Activated CD8-positive, alpha-beta memory T cell treated with anti-CD3 and anti-CD28 coated beads, Interleukin-2, amount 10 ng/mL, durations not matched to agents 7 days and 5 days (primary cell): ENCODE measurements at regions not wholly inside any gene's neighbourhood (a gene's known extent, or its start where the extent isn't known, plus 50 kb on each side); places are given as distances from the start of the nearest gene placed in this dataset.

Experiments used
- ATAC-seq: fragments of 150-1000 bp; cut with Tn5 transposase; one replicate; pipeline ENCODE4 v1.10.0; 2021; ENCODE audit warnings: moderate library complexity
- CTCF ChIA-PET: fragments of 350-600 bp; sonication (Branson Sonifier 250); formaldehyde crosslinking; loops from one replicate; lab custom pipeline; 2021; ENCODE audit warnings: antibody characterized with exemption; lab: Charles Lee
- DNase-seq: peaks from one replicate; pipeline ENCODE4 v3.0.0-alpha.2; 2020
- H3K27ac Mint-ChIP-seq: one replicate; pipeline ENCODE4 v1.8.0; 2021; ENCODE audit warnings: mild to moderate bottlenecking, mixed read lengths
- H3K27me3 Mint-ChIP-seq: one replicate; pipeline ENCODE4 v1.8.0; 2021; ENCODE audit warnings: mixed read lengths
- H3K36me3 Mint-ChIP-seq: one replicate; pipeline ENCODE4 v1.8.0; 2021; ENCODE audit warnings: mild to moderate bottlenecking, mixed read lengths
- H3K4me1 Mint-ChIP-seq: one replicate; pipeline ENCODE4 v1.8.0; 2021; ENCODE audit warnings: mixed read lengths
- H3K4me3 Mint-ChIP-seq: one replicate; pipeline ENCODE4 v1.8.0; 2021; ENCODE audit warnings: mild to moderate bottlenecking, moderate library complexity, mixed read lengths
- H3K9me3 Mint-ChIP-seq: one replicate; pipeline ENCODE4 v1.8.0; 2022; ENCODE audit warnings: low read depth, mixed read lengths

DNA sequence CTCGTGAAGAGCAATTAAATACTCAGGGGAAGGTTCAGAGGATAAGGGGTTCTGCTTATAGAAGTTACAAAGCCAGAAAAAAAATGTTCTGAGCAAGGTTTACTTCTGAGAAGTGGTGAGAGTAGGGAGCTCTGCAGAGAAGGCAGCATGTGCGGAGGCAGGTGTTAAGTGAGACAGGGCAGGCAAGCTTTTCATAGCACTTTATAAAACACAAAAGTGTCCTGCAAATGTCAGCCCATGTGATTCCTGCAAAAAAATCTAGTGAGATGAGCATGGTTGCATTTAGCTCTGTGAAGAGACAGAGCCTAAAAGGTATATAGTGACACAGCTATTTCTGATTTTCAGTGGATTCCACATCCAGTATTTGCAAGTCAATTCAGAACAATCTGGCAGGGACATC lies 223.8 kb upstream of the SYT4 start:
- ATAC-seq: no peak
- H3K9me3 Mint-ChIP-seq: peaks cover 11% of the 10 kb centered on the region
- CTCF ChIA-PET: no interaction called here

DNA sequence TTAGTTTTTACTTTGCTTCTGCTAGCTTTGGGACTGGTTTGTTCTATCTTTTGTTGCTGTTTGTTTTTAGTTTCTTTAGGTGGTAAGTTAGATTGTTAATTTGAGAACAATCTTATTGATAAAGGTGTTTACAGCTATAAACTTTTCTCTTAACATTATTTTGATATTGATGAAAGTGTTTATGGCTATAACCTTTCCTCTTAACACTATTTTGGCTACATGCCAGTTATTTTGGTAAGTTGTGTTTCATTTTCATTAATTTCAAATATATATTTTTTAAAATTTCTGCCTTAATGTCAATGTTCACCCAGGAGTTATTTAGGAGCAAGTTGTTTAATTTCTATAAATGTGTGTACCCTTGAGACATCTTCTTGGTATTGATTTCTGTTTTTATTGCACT lies 229.6 kb upstream of the SYT4 start:
- H3K4me3 Mint-ChIP-seq: no peak overlapping the region
- ATAC-seq (no peak), DNase-seq (no peak)
- no peaks in the 10 kb centered on the region for H3K27me3 Mint-ChIP-seq
- no peaks in the 10 kb centered on the region for H3K36me3 Mint-ChIP-seq
- CTCF ChIA-PET: no interaction called here
- peaks cover 23% of the 10 kb centered on the region for H3K9me3 Mint-ChIP-seq
- no peak overlapping the region for H3K27ac Mint-ChIP-seq
- H3K4me1 Mint-ChIP-seq: no peaks in the 10 kb centered on the region

More for the DNA sequence above, 223.8 kb upstream of the SYT4 start:
- Mint-ChIP-seq H3K4me1 (no peaks in the 10 kb centered on the region), H3K4me3 (no peak overlapping the region), H3K36me3 (no peaks in the 10 kb centered on the region), H3K27me3 (no peaks in the 10 kb centered on the region), H3K27ac (no peak overlapping the region)
- no peak for DNase-seq

DNA sequence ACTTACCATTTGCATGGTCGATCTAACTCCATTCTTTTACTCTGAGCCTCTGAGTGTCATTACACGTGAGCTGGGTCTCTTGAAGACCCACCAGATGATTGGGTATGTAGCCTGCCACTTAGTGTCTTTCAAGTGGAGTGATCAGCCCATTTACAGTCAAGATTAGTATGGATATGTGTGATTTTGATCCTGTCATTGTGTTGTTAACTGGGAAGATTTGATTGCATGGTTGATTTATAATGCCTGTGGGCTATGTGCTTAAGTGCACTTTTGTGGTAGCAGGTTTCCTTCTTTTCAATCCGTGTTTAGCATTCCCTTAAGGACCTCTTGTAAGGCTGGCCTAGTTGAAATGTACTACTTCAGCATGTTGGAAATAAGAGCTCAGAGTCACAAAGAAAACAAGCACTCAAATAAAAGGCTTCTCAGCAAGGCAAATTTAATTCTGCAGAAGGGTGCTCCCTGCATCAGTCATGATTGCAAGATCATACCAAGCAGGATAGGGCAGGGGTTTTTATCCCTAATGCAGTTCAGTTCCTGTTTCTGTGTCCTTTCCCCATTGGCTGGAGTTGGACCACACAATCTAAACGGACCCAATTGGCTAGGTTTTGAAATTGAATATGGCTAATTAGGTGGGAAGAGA lies 230.7 kb upstream of the SYT4 start:
- CTCF ChIA-PET: no interaction called here
- Mint-ChIP-seq H3K4me1 (no peaks in the 10 kb centered on the region), H3K9me3 (peaks cover 23% of the 10 kb centered on the region), H3K4me3 (no peak overlapping the region), H3K36me3 (no peaks in the 10 kb centered on the region), H3K27ac (no peak overlapping the region), H3K27me3 (no peaks in the 10 kb centered on the region)
- ATAC-seq (no peak), DNase-seq (no peak)

DNA sequence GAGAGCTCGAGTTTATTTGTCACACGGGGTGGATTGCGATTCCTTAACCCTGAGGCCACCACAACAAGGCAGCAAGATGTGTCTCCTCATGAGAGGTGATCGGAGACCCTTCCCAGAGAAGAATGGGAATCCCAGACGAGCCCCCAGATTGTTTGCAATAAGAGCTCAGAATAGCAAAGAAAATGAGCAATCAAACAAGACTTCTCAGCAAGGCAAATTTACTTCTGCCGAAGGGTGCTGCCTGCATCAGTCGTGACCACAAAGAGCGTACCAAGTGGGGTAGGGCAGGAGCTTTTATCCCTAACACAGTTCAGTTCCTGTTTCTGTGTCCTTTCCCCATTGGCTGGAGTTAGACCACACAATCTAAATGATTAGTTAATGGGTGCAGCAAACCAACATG lies 237.5 kb upstream of the SYT4 start:
- H3K36me3 Mint-ChIP-seq: no peaks in the 10 kb centered on the region
- CTCF ChIA-PET: no interaction called here
- H3K27ac Mint-ChIP-seq: no peak overlapping the region

DNA sequence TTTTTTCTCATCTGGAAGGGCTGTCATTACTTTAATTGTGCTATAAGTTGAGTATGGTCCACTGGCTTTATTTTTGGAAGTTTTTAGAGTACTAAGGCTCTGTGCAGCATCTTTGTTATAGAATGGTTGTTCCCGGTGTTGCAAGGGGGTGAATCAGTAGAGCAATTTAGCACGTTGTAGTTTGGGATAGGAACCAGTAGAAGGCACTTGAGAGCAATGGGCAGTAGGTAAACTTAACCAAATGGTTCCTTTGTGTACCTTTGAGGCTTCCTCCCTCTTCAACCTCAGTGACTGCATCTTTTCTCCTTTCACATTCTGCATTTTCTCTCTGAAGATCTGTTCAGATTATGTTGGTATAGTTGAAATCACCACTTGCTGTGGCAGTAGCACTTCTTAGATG lies 238.2 kb upstream of the SYT4 start:
- H3K4me3 Mint-ChIP-seq: no peak overlapping the region
- peaks cover 17% of the 10 kb centered on the region for H3K9me3 Mint-ChIP-seq
- CTCF ChIA-PET: no interaction called here
- no peak overlapping the region for H3K27ac Mint-ChIP-seq
- no peak for ATAC-seq
- no peak for DNase-seq
- no peaks in the 10 kb centered on the region for H3K4me1 Mint-ChIP-seq
- H3K27me3 Mint-ChIP-seq: no peaks in the 10 kb centered on the region
- no peaks in the 10 kb centered on the region for H3K36me3 Mint-ChIP-seq

More for the DNA sequence above, 237.5 kb upstream of the SYT4 start:
- no peak overlapping the region for H3K4me3 Mint-ChIP-seq
- DNase-seq: no peak
- no peak for ATAC-seq
- peaks cover 18% of the 10 kb centered on the region for H3K9me3 Mint-ChIP-seq
- H3K4me1 Mint-ChIP-seq: no peaks in the 10 kb centered on the region
- H3K27me3 Mint-ChIP-seq: no peaks in the 10 kb centered on the region

DNA sequence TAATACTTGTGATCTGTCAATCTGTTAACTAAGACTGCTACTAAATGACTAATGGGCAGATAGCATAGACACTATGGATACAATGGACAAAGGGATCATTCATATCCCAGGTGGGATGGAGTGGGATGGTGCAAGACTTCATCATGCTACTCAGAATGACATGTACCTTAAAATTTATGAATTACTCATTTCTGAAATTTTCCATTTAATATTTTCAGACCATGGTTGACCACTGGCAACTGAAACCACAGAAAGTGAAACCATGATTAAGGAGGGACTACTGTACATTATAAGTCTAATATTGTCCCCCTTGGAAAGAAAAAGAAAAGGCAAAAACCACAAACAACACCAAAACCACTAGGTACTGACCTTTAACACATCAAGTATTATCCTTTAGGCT lies 247.0 kb upstream of the SYT4 start:
- Mint-ChIP-seq H3K27ac (no peak overlapping the region), H3K4me1 (no peaks in the 10 kb centered on the region), H3K4me3 (no peak overlapping the region), H3K9me3 (no peaks in the 10 kb centered on the region), H3K36me3 (no peaks in the 10 kb centered on the region), H3K27me3 (no peaks in the 10 kb centered on the region)
- CTCF ChIA-PET: no interaction called here
- no peak for ATAC-seq
- DNase-seq: no peak

DNA sequence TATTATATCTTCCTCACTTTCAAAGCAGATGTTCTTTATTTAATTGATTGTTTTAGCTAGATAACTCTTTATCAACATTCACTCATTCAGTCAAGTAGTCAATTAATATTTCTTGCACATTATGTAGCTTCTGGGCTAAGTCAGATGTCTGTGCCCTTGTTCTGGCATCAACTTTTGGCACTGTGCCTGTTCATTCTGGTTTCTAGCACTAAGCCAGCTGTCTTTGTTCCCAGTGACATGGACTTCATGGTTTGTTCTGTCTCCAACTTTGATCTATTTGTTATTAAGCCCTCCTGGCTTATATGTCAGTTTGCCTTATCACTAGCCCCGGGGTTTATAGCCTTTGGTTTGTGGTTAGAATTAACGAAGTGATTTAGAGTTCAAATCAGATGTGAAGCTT lies 247.9 kb upstream of the SYT4 start:
- CTCF ChIA-PET: interaction anchor here (1.1 kb wide), 1 partner anchor 75 kb away, joined by 3 read pairs; no protein-coding TSS in a partner anchor
- ATAC-seq: no peak
- Mint-ChIP-seq H3K4me1 (no peaks in the 10 kb centered on the region), H3K36me3 (no peaks in the 10 kb centered on the region), H3K9me3 (no peaks in the 10 kb centered on the region), H3K27ac (no peak overlapping the region), H3K27me3 (no peaks in the 10 kb centered on the region), H3K4me3 (no peak overlapping the region)
- no peak for DNase-seq

DNA sequence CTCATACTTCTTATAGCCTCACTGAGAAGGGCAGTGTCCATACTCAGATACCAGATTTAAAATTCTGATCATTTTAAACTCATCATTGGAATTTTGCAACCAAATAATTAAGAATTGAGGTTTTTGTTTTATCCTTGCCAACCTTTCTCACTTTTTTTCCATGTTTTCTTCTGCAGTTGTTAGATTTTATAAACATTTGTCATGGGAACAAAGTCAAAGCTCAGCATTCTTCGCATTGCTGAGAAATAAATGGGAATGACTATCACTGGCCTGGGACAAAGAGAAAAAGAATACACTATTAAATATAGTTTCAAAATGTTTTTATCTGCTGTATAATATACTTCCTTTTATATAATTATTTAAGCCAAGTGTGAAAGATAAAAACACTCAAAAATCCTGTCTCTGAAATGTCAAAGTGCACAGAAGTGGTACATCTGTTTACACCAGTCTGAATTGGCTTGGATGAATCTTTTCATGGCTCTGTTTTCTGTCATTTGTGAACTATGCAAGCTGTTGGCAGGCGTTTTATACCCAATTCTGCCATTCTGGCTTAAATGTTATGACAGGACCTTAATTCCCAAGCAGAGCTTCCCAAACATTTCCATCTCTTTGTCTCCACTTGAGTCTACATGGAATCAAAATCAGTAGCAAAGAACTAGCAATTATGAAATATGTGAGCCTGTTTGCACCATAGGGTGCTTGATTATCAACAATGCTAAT lies 249.3 kb upstream of the SYT4 start:
- Mint-ChIP-seq H3K27me3 (no peaks in the 10 kb centered on the region), H3K4me3 (no peak overlapping the region), H3K9me3 (no peaks in the 10 kb centered on the region), H3K36me3 (no peaks in the 10 kb centered on the region), H3K27ac (no peak overlapping the region), H3K4me1 (no peaks in the 10 kb centered on the region)
- CTCF ChIA-PET: no interaction called here
- ATAC-seq (no peak), DNase-seq (no peak)

DNA sequence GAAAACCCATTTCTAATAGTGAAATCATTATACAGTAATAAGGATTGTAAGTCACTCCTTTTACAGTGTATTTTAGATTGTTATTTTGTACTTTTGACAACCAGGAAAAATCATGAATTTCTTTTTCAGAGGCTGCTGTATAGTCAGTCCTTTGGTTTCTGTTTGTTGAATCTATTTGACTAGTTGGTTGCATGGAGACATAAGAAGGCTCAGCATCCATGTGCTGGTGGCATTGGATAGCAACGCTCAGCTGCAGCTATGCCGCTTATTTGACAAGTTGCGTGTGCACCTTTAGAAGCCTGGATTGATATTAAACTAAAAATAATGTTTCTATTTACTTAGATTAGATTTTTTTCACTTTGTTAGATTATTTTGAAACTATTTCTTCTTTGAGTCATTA lies 254.1 kb upstream of the SYT4 start:
- no peaks in the 10 kb centered on the region for H3K27me3 Mint-ChIP-seq
- no peak for DNase-seq
- no peak overlapping the region for H3K4me3 Mint-ChIP-seq
- CTCF ChIA-PET: no interaction called here
- no peaks in the 10 kb centered on the region for H3K9me3 Mint-ChIP-seq
- no peak for ATAC-seq
- H3K4me1 Mint-ChIP-seq: no peaks in the 10 kb centered on the region
- H3K36me3 Mint-ChIP-seq: no peaks in the 10 kb centered on the region
- no peak overlapping the region for H3K27ac Mint-ChIP-seq

DNA sequence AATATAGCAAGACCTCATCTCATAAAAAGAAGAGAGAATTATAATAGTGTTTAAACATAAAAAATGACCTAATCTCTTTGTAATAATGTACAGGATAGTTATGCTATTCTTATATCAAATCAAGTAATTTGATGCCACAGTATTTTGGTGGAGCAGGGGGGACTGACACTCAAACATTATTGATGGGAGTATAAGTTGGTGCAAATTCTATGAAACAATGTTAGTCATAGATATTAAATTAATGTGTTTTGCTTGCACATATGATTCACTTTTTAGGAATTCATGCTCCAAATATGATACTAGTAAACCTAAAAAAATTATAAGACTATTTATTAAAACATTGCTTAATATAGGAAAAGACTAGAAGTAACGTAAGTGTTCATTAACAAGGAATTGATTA lies 256.1 kb upstream of the SYT4 start:
- Mint-ChIP-seq H3K4me3 (no peak overlapping the region), H3K36me3 (no peaks in the 10 kb centered on the region), H3K27ac (no peak overlapping the region), H3K27me3 (no peaks in the 10 kb centered on the region), H3K4me1 (no peaks in the 10 kb centered on the region), H3K9me3 (no peaks in the 10 kb centered on the region)
- DNase-seq (no peak), ATAC-seq (no peak)
- CTCF ChIA-PET: no interaction called here

DNA sequence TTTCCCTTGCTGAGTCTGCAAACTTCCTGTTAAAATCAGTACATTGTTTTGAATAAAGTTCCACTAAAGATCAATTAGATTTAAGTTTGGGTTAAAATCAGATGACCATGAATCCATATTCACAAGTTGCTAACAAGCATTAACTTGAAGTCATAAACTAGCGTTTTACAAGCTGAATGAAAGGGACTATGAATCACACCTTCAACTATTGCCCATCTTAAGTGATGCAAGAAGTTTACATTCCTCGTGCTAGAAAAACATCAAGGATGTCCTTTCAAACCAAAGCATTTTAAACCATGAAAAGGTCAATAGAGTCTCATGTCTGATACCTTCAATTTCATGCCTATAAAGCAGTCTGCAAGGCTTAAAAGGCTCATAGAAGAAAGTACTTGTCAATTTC lies 257.2 kb upstream of the SYT4 start:
- Mint-ChIP-seq H3K4me1 (no peaks in the 10 kb centered on the region), H3K4me3 (no peak overlapping the region), H3K27me3 (no peaks in the 10 kb centered on the region), H3K36me3 (no peaks in the 10 kb centered on the region), H3K9me3 (no peaks in the 10 kb centered on the region), H3K27ac (no peak overlapping the region)
- CTCF ChIA-PET: no interaction called here
- DNase-seq (no peak), ATAC-seq (no peak)

DNA sequence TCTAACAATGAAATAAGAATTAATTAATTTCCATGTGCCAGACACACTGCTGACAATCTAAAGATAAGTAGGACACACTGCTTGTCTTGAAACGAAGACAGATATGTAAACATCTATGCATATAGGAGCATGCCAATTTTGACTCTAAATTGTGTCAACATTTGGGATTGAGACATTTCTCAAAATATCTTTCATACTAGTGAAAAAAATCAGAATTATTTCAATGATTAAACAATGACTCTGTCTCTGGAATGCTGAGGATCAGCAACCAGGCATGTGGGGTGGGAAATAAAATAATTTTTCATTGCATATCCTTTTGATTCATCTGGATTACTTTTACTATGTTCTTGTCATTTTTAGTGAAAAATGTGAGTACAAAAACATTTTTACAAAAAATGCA lies 262.6 kb upstream of the SYT4 start:
- no peak overlapping the region for H3K4me3 Mint-ChIP-seq
- H3K9me3 Mint-ChIP-seq: no peaks in the 10 kb centered on the region
- ATAC-seq: no peak
- no peaks in the 10 kb centered on the region for H3K36me3 Mint-ChIP-seq
- DNase-seq: no peak
- CTCF ChIA-PET: no interaction called here
- H3K4me1 Mint-ChIP-seq: no peaks in the 10 kb centered on the region
- no peaks in the 10 kb centered on the region for H3K27me3 Mint-ChIP-seq
- H3K27ac Mint-ChIP-seq: no peak overlapping the region

DNA sequence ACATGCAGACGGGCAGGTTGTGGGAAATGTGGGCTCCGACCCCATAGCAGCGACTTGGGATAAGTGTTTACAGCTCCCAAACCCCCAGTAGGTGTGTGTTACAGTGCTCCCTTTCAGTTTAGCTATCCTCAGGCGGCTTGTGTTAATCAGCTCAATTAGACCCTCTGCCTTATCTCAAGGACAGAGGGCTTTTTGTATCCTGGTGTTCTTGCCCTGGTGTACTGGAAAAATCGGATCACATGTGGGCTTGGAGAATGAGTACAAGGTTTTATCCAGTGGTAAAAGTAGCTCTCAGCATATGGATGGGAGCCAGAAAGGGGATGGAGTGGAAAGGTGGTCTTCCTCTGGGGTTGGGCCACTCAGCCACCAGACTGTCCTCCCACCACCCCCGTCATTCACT lies 264.7 kb upstream of the SYT4 start:
- H3K27ac Mint-ChIP-seq: no peak overlapping the region
- CTCF ChIA-PET: no interaction called here

DNA sequence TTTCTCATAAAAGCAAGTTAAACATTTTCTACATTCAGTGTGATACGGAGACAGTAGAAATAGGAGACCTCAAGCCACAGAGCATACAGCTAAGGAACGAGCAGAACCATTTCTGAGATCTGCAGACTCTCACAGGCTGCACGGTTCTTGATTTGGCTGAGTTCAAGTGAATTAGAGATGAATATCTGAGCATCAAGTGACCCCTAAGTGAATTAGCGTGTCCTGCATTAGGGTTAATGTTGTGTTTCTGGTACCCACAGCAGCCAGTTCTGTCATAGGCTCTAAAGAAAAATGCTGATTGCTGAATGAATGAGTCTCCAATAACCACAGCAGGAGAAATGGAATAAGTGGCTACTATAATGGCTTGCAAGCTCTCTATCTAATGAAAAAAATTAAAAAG lies 265.9 kb upstream of the SYT4 start:
- Mint-ChIP-seq H3K4me1 (no peaks in the 10 kb centered on the region), H3K36me3 (no peaks in the 10 kb centered on the region), H3K27me3 (no peaks in the 10 kb centered on the region), H3K27ac (no peak overlapping the region), H3K4me3 (no peak overlapping the region), H3K9me3 (no peaks in the 10 kb centered on the region)
- no peak for ATAC-seq
- DNase-seq: no peak
- CTCF ChIA-PET: no interaction called here

More for the DNA sequence above, 264.7 kb upstream of the SYT4 start:
- Mint-ChIP-seq H3K9me3 (no peaks in the 10 kb centered on the region), H3K36me3 (no peaks in the 10 kb centered on the region), H3K4me1 (no peaks in the 10 kb centered on the region), H3K4me3 (no peak overlapping the region), H3K27me3 (no peaks in the 10 kb centered on the region)
- DNase-seq: no peak
- ATAC-seq: no peak
